ENCODE measurements at regions not wholly inside any gene's neighbourhood (a gene's known extent, or its start where the extent isn't known, plus 50 kb on each side); places are given as distances from the start of the nearest gene placed in this dataset.

GRCh38 chr9:88661759-88662158, 126.8 kb downstream of the NXNL2 start:
- Histone ChIP-seq H3K9ac (ENCODE audit: low read length) (no peak overlapping the region), H4K20me1 (ENCODE audit: control insufficient read depth, insufficient read depth, low read length, poor library complexity, severe bottlenecking) (no peaks in the 10 kb centered on the region), H3K36me3 (replicated peaks in 1 of 2; ENCODE audit: control extremely low read depth in 1 of 2, control insufficient read depth in 1 of 2, extremely low read depth in 1 of 2, insufficient read depth in 2 of 2, low read length in 1 of 2) (no peaks in the 10 kb centered on the region), H2AFZ (ENCODE audit: insufficient read depth, low read depth, low read length, poor library complexity, severe bottlenecking) (no peak overlapping the region), H3K4me3 (ENCODE audit: control extremely low read depth in 1 of 5, extremely low read depth in 1 of 5, insufficient read depth in 1 of 5, low read depth in 2 of 5, low read length in 4 of 5) (no peak overlapping the region), H3K9me3 (ENCODE audit: control extremely low read depth in 1 of 3, control insufficient read depth in 2 of 3, insufficient read depth in 1 of 3, low read length in 2 of 3) (no peaks in the 10 kb centered on the region), H3K27me3 (replicated peaks in 1 of 4; ENCODE audit: control extremely low read depth in 1 of 4, control insufficient read depth in 3 of 4, insufficient read depth in 4 of 4, low read length in 3 of 4) (no peaks in the 10 kb centered on the region), H3K4me2 (replicated peaks; ENCODE audit: low read depth, low read length, poor library complexity, severe bottlenecking) (no peak overlapping the region), H3K4me1 (ENCODE audit: control insufficient read depth in 2 of 2, insufficient read depth in 2 of 2, low read length in 2 of 2) (no peaks in the 10 kb centered on the region), H3K79me2 (ENCODE audit: control insufficient read depth, insufficient read depth, low read length) (no peaks in the 10 kb centered on the region), H3K27ac (ENCODE audit: low read length in 2 of 2) (no peak overlapping the region)
- H3K4me1 Mint-ChIP-seq, result no peaks in the 10 kb centered on the region
- POLR2A ChIA-PET, result no interaction called here
- TF ChIP-seq EZH2 (IDR thresholded peaks at IDR 0.05; ENCODE audit: borderline replicate concordance, insufficient read depth, low read depth, low read length, poor library complexity, severe bottlenecking), result no peak
- TF ChIP-seq CTCF (IDR thresholded peaks at IDR 0.05), result no peak
- intact Hi-C loops (cut with micrococcal nuclease), result no loop called here
- no peak overlapping the region for H3K4me3 Mint-ChIP-seq
- H3K27ac Mint-ChIP-seq, result no peak overlapping the region
- no peaks in the 10 kb centered on the region for H3K9me3 Mint-ChIP-seq (ENCODE audit: insufficient read depth)
- no peak for ATAC-seq (ENCODE audit: low read depth)
- CTCF ChIA-PET, result interaction anchor here (0.5 kb wide), 1 partner anchor 38 kb away, joined by 6 read pairs; no protein-coding TSS in a partner anchor
- DNase-seq, result no peak
- H3K27me3 Mint-ChIP-seq, result no peaks in the 10 kb centered on the region
- no CpG with 5 or more reads among the region's 3 CpGs for whole genome bisulfite sequencing (ENCODE audit: insufficient coverage)

GRCh38 chr9:88663771-88664419, 128.9 kb downstream of the NXNL2 start:
- intact Hi-C loops (cut with micrococcal nuclease), result no loop called here
- Histone ChIP-seq H3K79me2 (ENCODE audit: control insufficient read depth, insufficient read depth, low read length) (no peaks in the 10 kb centered on the region), H3K36me3 (replicated peaks in 1 of 2; ENCODE audit: control extremely low read depth in 1 of 2, control insufficient read depth in 1 of 2, extremely low read depth in 1 of 2, insufficient read depth in 2 of 2, low read length in 1 of 2) (no peaks in the 10 kb centered on the region), H2AFZ (ENCODE audit: insufficient read depth, low read depth, low read length, poor library complexity, severe bottlenecking) (no peak overlapping the region), H4K20me1 (ENCODE audit: control insufficient read depth, insufficient read depth, low read length, poor library complexity, severe bottlenecking) (no peaks in the 10 kb centered on the region), H3K4me3 (ENCODE audit: control extremely low read depth in 1 of 5, extremely low read depth in 1 of 5, insufficient read depth in 1 of 5, low read depth in 2 of 5, low read length in 4 of 5) (no peak overlapping the region), H3K4me1 (ENCODE audit: control insufficient read depth in 2 of 2, insufficient read depth in 2 of 2, low read length in 2 of 2) (no peaks in the 10 kb centered on the region), H3K27ac (ENCODE audit: low read length in 2 of 2) (no peak overlapping the region), H3K4me2 (replicated peaks; ENCODE audit: low read depth, low read length, poor library complexity, severe bottlenecking) (no peak overlapping the region), H3K9ac (ENCODE audit: low read length) (no peak overlapping the region), H3K9me3 (ENCODE audit: control extremely low read depth in 1 of 3, control insufficient read depth in 2 of 3, insufficient read depth in 1 of 3, low read length in 2 of 3) (no peaks in the 10 kb centered on the region), H3K27me3 (replicated peaks in 1 of 4; ENCODE audit: control extremely low read depth in 1 of 4, control insufficient read depth in 3 of 4, insufficient read depth in 4 of 4, low read length in 3 of 4) (no peaks in the 10 kb centered on the region)
- ATAC-seq (ENCODE audit: low read depth) (no peak), DNase-seq (no peak)
- no peak overlapping the region for H3K4me3 Mint-ChIP-seq
- ChIA-PET CTCF (no interaction called here), POLR2A (no interaction called here)
- TF ChIP-seq CTCF (IDR thresholded peaks at IDR 0.05), result no peak
- TF ChIP-seq EZH2 (IDR thresholded peaks at IDR 0.05; ENCODE audit: borderline replicate concordance, insufficient read depth, low read depth, low read length, poor library complexity, severe bottlenecking), result no peak
- 100% methylated on average over 2 of the region's 4 CpGs for WGBS (ENCODE audit: insufficient coverage)
- H3K27ac Mint-ChIP-seq, result no peak overlapping the region
- no peaks in the 10 kb centered on the region for H3K4me1 Mint-ChIP-seq
- no peaks in the 10 kb centered on the region for H3K27me3 Mint-ChIP-seq
- no peaks in the 10 kb centered on the region for H3K9me3 Mint-ChIP-seq (ENCODE audit: insufficient read depth)

Data from B cell (primary cell).